Mucosa of descending colon (tissue), 3 donors: ENCODE measurements at regions not wholly inside any gene's neighbourhood (a gene's known extent, or its start where the extent isn't known, plus 50 kb on each side); places are given as distances from the start of the nearest gene placed in this dataset.

Source experiments
- ATAC-seq: fragments of 200-7000 bp; cut with Tn5 transposase; one replicate; pipeline ENCODE4 v1.9.1; 2020; ENCODE audit warnings: mild to moderate bottlenecking, moderate library complexity
- DNase-seq, 3 donors: peaks; one replicate each; pipeline ENCODE4 v3.0.0-alpha.2; 2020
- H3K36me3 ChIP-seq: fragments of 200-600 bp; one replicate; pipeline ENCODE4 v1.8.0; 2021; ENCODE audit warnings: low read depth, mild to moderate bottlenecking
- H3K4me1 ChIP-seq: fragments of 200-600 bp; one replicate; pipeline ENCODE4 v1.8.0; 2021; ENCODE audit warnings: low read depth, mild to moderate bottlenecking
- H3K4me3 ChIP-seq: fragments of 200-600 bp; one replicate; pipeline ENCODE4 v1.8.0; 2021; ENCODE audit warnings: mild to moderate bottlenecking
- H3K9me3 ChIP-seq: fragments of 200-600 bp; one replicate; pipeline ENCODE4 v1.8.0; 2021; ENCODE audit warnings: mild to moderate bottlenecking
- CTCF ChIP-seq: fragments of 200-600 bp; IDR thresholded peaks from one replicate; pipeline ENCODE4 v1.8.0; 2022; ENCODE audit warnings: antibody characterized with exemption, mild to moderate bottlenecking
- intact Hi-C, 2 donors: fragments of 100-400 bp; cut with DNase I in 1 of 2; cut with micrococcal nuclease in 1 of 2; formaldehyde crosslinking; loops; one replicate each; pipeline versions ENCODE4 v1.11.0 to v1.11.1; 2022; cut with DNase I, micrococcal nuclease
- donor health status: DM: no; HTN: no; CAD: no; lungs with moderate emphysema.
- donor health status: DM: no; HTN: no; CAD: no.
- donor health status: DM: no; HTN: yes; CAD: no.

- no peak for TF ChIP-seq CTCF
- H3K4me1 ChIP-seq: no peaks in the 10 kb centered on the region
- intact Hi-C loops: no loop called here
- DNase-seq (no peak), ATAC-seq (no peak)
- no peaks in the 10 kb centered on the region for H3K36me3 ChIP-seq
- no peaks in the 10 kb centered on the region for H3K9me3 ChIP-seq
- H3K4me3 ChIP-seq: no peak overlapping the region
These were observed 241.4 kb downstream of the PMP22 start for GRCh38 chr17:15023589-15024336.

- Histone ChIP-seq H3K4me1 (no peaks in the 10 kb centered on the region), H3K36me3 (no peaks in the 10 kb centered on the region), H3K4me3 (no peak overlapping the region), H3K9me3 (no peaks in the 10 kb centered on the region)
- intact Hi-C loops: no loop called here
- DNase-seq (no peak), ATAC-seq (no peak)
- no peak for TF ChIP-seq CTCF
These were observed 246.0 kb downstream of the PMP22 start for GRCh38 chr17:15019158-15019557.

- Histone ChIP-seq H3K36me3 (no peaks in the 10 kb centered on the region), H3K9me3 (no peaks in the 10 kb centered on the region), H3K4me3 (no peak overlapping the region), H3K4me1 (no peaks in the 10 kb centered on the region)
- no peak for DNase-seq
- no peak for ATAC-seq
- intact Hi-C loops: no loop called here
- TF ChIP-seq CTCF: no peak
These were observed 252.7 kb downstream of the PMP22 start for GRCh38 chr17:15012351-15012980.

- no peak for DNase-seq
- Histone ChIP-seq H3K36me3 (no peaks in the 10 kb centered on the region), H3K4me1 (no peaks in the 10 kb centered on the region), H3K9me3 (no peaks in the 10 kb centered on the region), H3K4me3 (no peak overlapping the region)
- TF ChIP-seq CTCF: no peak
- intact Hi-C loops: no loop called here
- no peak for ATAC-seq
These were observed 256.0 kb downstream of the PMP22 start for GRCh38 chr17:15009087-15009486.

- no peak overlapping the region for H3K4me3 ChIP-seq
- ATAC-seq (no peak), DNase-seq (no peak)
- intact Hi-C loops: no loop called here
- H3K4me1 ChIP-seq: no peaks in the 10 kb centered on the region
- TF ChIP-seq CTCF: no peak
- H3K9me3 ChIP-seq: no peaks in the 10 kb centered on the region
- H3K36me3 ChIP-seq: no peaks in the 10 kb centered on the region
These were observed 258.0 kb downstream of the PMP22 start for GRCh38 chr17:15007147-15007553.
